ENCODE measurements at regions not wholly inside any gene's neighbourhood (a gene's known extent, or its start where the extent isn't known, plus 50 kb on each side); places are given as distances from the start of the nearest gene placed in this dataset.

DNA sequence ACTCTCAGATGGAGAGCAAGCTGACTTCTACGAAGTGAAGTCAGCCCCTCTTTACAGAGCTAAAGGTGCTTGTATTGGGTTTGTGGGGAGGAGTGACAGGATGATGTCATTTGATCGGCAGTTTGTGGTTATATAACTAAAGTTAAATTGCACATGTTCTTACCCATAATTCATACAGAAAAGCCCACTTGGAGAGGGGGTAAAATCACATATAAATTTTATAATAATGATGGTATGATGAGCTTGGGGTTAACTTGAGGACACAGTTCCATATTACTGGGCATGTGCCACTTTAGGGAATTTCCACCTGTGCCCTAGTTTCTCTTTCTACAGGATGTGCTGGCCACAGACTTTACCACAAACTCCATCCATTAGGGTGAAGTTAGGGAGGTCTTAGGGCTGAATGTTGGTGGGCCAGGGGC lies 1178.6 kb upstream of the CDH9 start:
- TF ChIP-seq, protein P1, sequence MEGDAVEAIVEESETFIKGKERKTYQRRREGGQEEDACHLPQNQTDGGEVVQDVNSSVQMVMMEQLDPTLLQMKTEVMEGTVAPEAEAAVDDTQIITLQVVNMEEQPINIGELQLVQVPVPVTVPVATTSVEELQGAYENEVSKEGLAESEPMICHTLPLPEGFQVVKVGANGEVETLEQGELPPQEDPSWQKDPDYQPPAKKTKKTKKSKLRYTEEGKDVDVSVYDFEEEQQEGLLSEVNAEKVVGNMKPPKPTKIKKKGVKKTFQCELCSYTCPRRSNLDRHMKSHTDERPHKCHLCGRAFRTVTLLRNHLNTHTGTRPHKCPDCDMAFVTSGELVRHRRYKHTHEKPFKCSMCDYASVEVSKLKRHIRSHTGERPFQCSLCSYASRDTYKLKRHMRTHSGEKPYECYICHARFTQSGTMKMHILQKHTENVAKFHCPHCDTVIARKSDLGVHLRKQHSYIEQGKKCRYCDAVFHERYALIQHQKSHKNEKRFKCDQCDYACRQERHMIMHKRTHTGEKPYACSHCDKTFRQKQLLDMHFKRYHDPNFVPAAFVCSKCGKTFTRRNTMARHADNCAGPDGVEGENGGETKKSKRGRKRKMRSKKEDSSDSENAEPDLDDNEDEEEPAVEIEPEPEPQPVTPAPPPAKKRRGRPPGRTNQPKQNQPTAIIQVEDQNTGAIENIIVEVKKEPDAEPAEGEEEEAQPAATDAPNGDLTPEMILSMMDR (IDR thresholded peaks at IDR 0.05) = no peak
- no peak for TF ChIP-seq POLR2AphosphoS5 (IDR thresholded peaks at IDR 0.05; ENCODE audit: insufficient read depth in 1 of 2, low read depth in 1 of 2)
